CD14-positive monocyte (primary cell): ENCODE measurements at regions not wholly inside any gene's neighbourhood (a gene's known extent, or its start where the extent isn't known, plus 50 kb on each side); places are given as distances from the start of the nearest gene placed in this dataset.

Experiments used
- DNase-seq, 3 donors: peaks; one replicate each; pipeline ENCODE4 v3.0.0-alpha.2; 2011 to 2022
- H2AFZ ChIP-seq: 2 replicates; pipeline ENCODE4 v1.6.0; 2012; ENCODE audit warnings: mild to moderate bottlenecking, low read depth, low read length, inconsistent platforms; ENCODE audit not compliant: insufficient read depth, poor library complexity, severe bottlenecking
- H3K27ac ChIP-seq, 2 donors: 1 replicate in 1 of 2; 2 replicates in 1 of 2; pipeline ENCODE4 v1.5.1; 2012 to 2013; ENCODE audit warnings: low read length in 2 of 2, control low read depth in 1 of 2, inconsistent platforms in 1 of 2, low read depth in 1 of 2, mild to moderate bottlenecking in 1 of 2
- H3K27me3 ChIP-seq, 2 donors: one replicate each; pipeline versions ENCODE4 v1.6.0 to v1.6.1; 2011 to 2013; ENCODE audit warnings: low read length in 2 of 2; ENCODE audit not compliant: control insufficient read depth in 2 of 2, insufficient read depth in 2 of 2
- H3K36me3 ChIP-seq, 2 donors: replicated peaks in 1 of 2; 1 replicate in 1 of 2; 2 replicates in 1 of 2; pipeline versions ENCODE4 v1.5.1 to v1.6.1; 2012 to 2013; ENCODE audit warnings: low read length in 2 of 2, control low read depth in 1 of 2, inconsistent platforms in 1 of 2, mild to moderate bottlenecking in 1 of 2; ENCODE audit not compliant: insufficient read depth in 2 of 2, control insufficient read depth in 1 of 2
- H3K4me1 ChIP-seq, 2 donors: 1 replicate in 1 of 2; 2 replicates in 1 of 2; pipeline versions ENCODE4 v1.5.1 to v1.6.1; 2012 to 2013; ENCODE audit warnings: low read length in 2 of 2, control low read depth in 1 of 2, inconsistent platforms in 1 of 2, mild to moderate bottlenecking in 1 of 2, moderate library complexity in 1 of 2; ENCODE audit not compliant: insufficient read depth in 2 of 2, control insufficient read depth in 1 of 2
- H3K4me2 ChIP-seq: replicated peaks from 2 replicates; pipeline ENCODE3; 2012; ENCODE audit warnings: low read length, moderate library complexity, mild to moderate bottlenecking; ENCODE audit not compliant: poor library complexity, severe bottlenecking; ENCODE audit errors: extremely low read depth
- H3K4me3 ChIP-seq, 3 experiments: fragments of 200-600 bp in 1 of 3; sonication (generic) in 1 of 3; replicated peaks in 1 of 3; 1 replicate in 2 of 3; 2 replicates in 1 of 3; pipeline ENCODE4 v1.5.1; 2011 to 2013; ENCODE audit warnings: low read length in 3 of 3, mild to moderate bottlenecking in 3 of 3, control low read depth in 2 of 3, low read depth in 2 of 3, inconsistent platforms in 1 of 3, moderate library complexity in 1 of 3
- H3K79me2 ChIP-seq: 2 replicates; pipeline ENCODE4 v1.6.0; 2012; ENCODE audit warnings: mild to moderate bottlenecking, control low read depth, inconsistent platforms, low read length, moderate library complexity; ENCODE audit not compliant: insufficient read depth
- H3K9ac ChIP-seq: 2 replicates; pipeline ENCODE4 v1.6.0; 2017; ENCODE audit warnings: low read length, mild to moderate bottlenecking; ENCODE audit not compliant: insufficient read depth, poor library complexity, severe bottlenecking
- H3K9me3 ChIP-seq, 2 donors: replicated peaks in 1 of 2; 1 replicate in 1 of 2; 2 replicates in 1 of 2; pipeline versions ENCODE4 v1.5.1 to v1.6.1; 2012 to 2013; ENCODE audit warnings: low read length in 2 of 2, control low read depth in 1 of 2; ENCODE audit not compliant: control insufficient read depth in 1 of 2, insufficient read depth in 1 of 2
- H4K20me1 ChIP-seq: 2 replicates; pipeline ENCODE4 v1.6.0; 2012; ENCODE audit warnings: mild to moderate bottlenecking, low read length, control low read depth, moderate library complexity; ENCODE audit not compliant: insufficient read depth
- H3K27ac Mint-ChIP-seq, 7 donors: one replicate each; pipeline ENCODE4 v1.8.0; 2020; ENCODE audit warnings: mild to moderate bottlenecking in 7 of 7, mixed read lengths in 7 of 7, moderate library complexity in 6 of 7, inconsistent platforms in 2 of 7
- H3K27me3 Mint-ChIP-seq, 3 donors: one replicate each; pipeline ENCODE4 v1.8.0; 2021 to 2022; ENCODE audit warnings: low read depth in 3 of 3, mild to moderate bottlenecking in 3 of 3, mixed read lengths in 3 of 3, moderate library complexity in 3 of 3, inconsistent platforms in 1 of 3
- H3K36me3 Mint-ChIP-seq, 2 donors: one replicate each; pipeline ENCODE4 v1.8.0; 2020; ENCODE audit warnings: mixed read lengths in 2 of 2, inconsistent platforms in 1 of 2, mild to moderate bottlenecking in 1 of 2
- H3K4me1 Mint-ChIP-seq: one replicate; pipeline ENCODE4 v1.8.0; 2020; ENCODE audit warnings: mild to moderate bottlenecking, mixed read lengths
- H3K4me3 Mint-ChIP-seq, 2 donors: one replicate each; pipeline ENCODE4 v1.8.0; 2020; ENCODE audit warnings: mild to moderate bottlenecking in 2 of 2, mixed read lengths in 2 of 2, moderate library complexity in 1 of 2
- H3K9me3 Mint-ChIP-seq, 7 donors: one replicate each; pipeline ENCODE4 v1.8.0; 2020 to 2022; ENCODE audit warnings: mixed read lengths in 7 of 7, mild to moderate bottlenecking in 6 of 7, moderate library complexity in 6 of 7, inconsistent platforms in 2 of 7
- WGBS: methylation state at CpG from one replicate; pipeline ENCODE4 v1.1.5; 2013; ENCODE audit warnings: missing lambda C conversion rate; ENCODE audit not compliant: insufficient coverage; 5-methylcytosine and 5-hydroxymethylcytosine counted together
- intact Hi-C, 2 donors: fragments of 100-400 bp; cut with micrococcal nuclease; formaldehyde crosslinking; loops; one replicate each; pipeline versions ENCODE4 v1.15.0 to v1.15.1; 2023
- TF ChIP-seq, protein P1 (sequence below): fragments of 200-600 bp; IDR thresholded peaks from one replicate; pipeline ENCODE4 v1.8.0; 2022; ENCODE audit warnings: antibody characterized with exemption, mild to moderate bottlenecking

DNA sequence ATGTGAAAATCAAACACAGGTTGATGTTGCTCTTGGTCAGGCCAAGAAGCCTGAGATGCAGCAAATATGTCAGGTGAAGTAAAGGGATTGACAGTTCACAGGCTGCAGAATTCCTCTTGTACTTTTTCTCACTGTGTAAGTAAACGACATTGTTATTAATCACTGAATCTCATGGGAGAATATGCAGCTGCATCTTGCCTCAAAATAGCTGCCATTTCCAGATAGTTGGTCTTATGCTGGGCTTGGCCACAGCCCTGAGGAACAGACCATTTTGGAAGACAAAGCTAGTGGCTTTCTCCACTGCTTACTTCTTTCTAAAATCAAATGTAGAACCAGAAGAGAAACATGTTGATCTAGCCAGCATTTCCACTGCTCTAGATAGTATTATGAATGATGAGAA lies 403.4 kb upstream of the NR3C2 start:
- Histone ChIP-seq H2AFZ (no peak overlapping the region), H3K4me1 (no peaks in the 10 kb centered on the region), H3K9ac (no peak overlapping the region), H3K79me2 (no peaks in the 10 kb centered on the region), H3K27me3 (no peaks in the 10 kb centered on the region), H3K36me3 (no peaks in the 10 kb centered on the region), H3K27ac (no peak overlapping the region), H3K4me2 (no peak overlapping the region), H3K4me3 (no peak overlapping the region), H3K9me3 (no peaks in the 10 kb centered on the region), H4K20me1 (no peaks in the 10 kb centered on the region)
- no peak for DNase-seq
- peaks cover 0 to 2% (median 2%) of the 10 kb centered on the region in 3 donors for H3K27me3 Mint-ChIP-seq
- peaks cover 0 to 5% (median 2%) of the 10 kb centered on the region in 7 donors for H3K9me3 Mint-ChIP-seq
- H3K4me1 Mint-ChIP-seq: no peaks in the 10 kb centered on the region
- intact Hi-C loops: no loop called here
- no peak overlapping the region for H3K4me3 Mint-ChIP-seq
- H3K27ac Mint-ChIP-seq: no peak overlapping the region
- WGBS: 88% methylated on average over 1 of the region's 1 CpG
- no peaks in the 10 kb centered on the region for H3K36me3 Mint-ChIP-seq
- TF ChIP-seq, protein P1, sequence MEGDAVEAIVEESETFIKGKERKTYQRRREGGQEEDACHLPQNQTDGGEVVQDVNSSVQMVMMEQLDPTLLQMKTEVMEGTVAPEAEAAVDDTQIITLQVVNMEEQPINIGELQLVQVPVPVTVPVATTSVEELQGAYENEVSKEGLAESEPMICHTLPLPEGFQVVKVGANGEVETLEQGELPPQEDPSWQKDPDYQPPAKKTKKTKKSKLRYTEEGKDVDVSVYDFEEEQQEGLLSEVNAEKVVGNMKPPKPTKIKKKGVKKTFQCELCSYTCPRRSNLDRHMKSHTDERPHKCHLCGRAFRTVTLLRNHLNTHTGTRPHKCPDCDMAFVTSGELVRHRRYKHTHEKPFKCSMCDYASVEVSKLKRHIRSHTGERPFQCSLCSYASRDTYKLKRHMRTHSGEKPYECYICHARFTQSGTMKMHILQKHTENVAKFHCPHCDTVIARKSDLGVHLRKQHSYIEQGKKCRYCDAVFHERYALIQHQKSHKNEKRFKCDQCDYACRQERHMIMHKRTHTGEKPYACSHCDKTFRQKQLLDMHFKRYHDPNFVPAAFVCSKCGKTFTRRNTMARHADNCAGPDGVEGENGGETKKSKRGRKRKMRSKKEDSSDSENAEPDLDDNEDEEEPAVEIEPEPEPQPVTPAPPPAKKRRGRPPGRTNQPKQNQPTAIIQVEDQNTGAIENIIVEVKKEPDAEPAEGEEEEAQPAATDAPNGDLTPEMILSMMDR: no peak

DNA sequence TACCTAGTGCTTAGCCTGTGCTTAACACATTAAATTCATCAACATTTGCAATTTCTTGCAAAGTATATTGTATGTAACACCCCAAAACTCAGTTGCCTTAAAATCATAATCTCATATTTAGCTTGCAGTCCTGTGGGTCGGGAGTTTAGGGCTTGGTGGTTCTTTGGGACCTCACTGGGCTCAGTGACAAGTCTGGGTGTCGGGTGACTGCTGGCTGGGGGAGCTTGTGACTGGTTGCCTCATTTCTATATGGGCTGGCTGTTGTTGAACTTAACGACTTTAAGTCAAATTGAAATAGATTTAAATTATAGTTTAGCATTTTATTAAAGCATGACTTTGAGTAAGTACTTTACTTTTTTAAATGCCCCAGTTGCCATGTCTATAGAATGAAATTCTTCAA lies 401.4 kb upstream of the NR3C2 start:
- peaks cover 0 to 2% (median 2%) of the 10 kb centered on the region in 3 donors for H3K27me3 Mint-ChIP-seq
- Histone ChIP-seq H4K20me1 (no peaks in the 10 kb centered on the region), H3K36me3 (no peaks in the 10 kb centered on the region), H3K9ac (no peak overlapping the region), H3K4me3 (no peak overlapping the region), H3K4me1 (no peaks in the 10 kb centered on the region), H3K4me2 (no peak overlapping the region), H3K27me3 (no peaks in the 10 kb centered on the region), H3K79me2 (no peaks in the 10 kb centered on the region), H3K27ac (no peak overlapping the region), H2AFZ (no peak overlapping the region), H3K9me3 (no peaks in the 10 kb centered on the region)
- no CpG with 5 or more reads among the region's 3 CpGs for WGBS
- H3K4me1 Mint-ChIP-seq: no peaks in the 10 kb centered on the region
- no peak overlapping the region for H3K27ac Mint-ChIP-seq
- H3K9me3 Mint-ChIP-seq: peaks cover 2 to 5% (median 3%) of the 10 kb centered on the region in 7 donors
- H3K4me3 Mint-ChIP-seq: no peak overlapping the region
- DNase-seq: no peak
- H3K36me3 Mint-ChIP-seq: no peaks in the 10 kb centered on the region
- intact Hi-C loops: no loop called here
- TF ChIP-seq, protein P1: no peak
